GM18858 (cell line): ENCODE measurements at regions not wholly inside any gene's neighbourhood (a gene's known extent, or its start where the extent isn't known, plus 50 kb on each side); places are given as distances from the start of the nearest gene placed in this dataset.
A peak's percentile ranks its signal among the peaks of the same experiment; 100 is the strongest.
"Not testable (repeated sequence)": the region's sequence is repeated elsewhere in the genome, so short reads cannot be mapped to it uniquely, and the experiment has no call there.

Experiments used
- ATAC-seq: cut with Tn5 transposase; IDR thresholded peaks from one replicate; pipeline ENCODE4 v1.9.1; 2021; ENCODE audit not compliant: unreplicated experiment

- ATAC-seq: no peak
Observed at GRCh38 chr9:89670801-89671434, 66.1 kb downstream of the GADD45G start.

DNA sequence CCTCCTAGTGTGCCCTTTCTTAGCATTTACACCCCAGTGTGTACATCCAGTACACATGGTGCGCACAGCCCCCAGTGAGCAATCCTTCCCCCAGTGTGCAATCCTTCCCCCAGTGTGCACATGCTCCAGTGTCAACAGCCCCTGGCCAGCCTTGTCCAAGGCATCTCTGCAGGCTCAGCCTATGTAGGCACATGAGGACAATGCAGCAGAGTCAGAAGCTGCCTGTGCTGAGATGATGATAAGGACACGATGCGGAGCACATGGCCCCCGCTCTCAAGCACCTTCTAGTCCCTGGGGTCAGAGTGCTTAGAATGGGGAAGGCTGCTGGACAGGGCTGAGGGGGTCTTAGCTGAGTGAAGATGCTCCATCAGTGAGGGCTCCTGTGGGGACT is 69.8 kb downstream of the GADD45G start:
- ATAC-seq: no peak

- ATAC-seq: no peak
Observed at GRCh38 chr9:89675058-89675742, 70.4 kb downstream of the GADD45G start.

DNA sequence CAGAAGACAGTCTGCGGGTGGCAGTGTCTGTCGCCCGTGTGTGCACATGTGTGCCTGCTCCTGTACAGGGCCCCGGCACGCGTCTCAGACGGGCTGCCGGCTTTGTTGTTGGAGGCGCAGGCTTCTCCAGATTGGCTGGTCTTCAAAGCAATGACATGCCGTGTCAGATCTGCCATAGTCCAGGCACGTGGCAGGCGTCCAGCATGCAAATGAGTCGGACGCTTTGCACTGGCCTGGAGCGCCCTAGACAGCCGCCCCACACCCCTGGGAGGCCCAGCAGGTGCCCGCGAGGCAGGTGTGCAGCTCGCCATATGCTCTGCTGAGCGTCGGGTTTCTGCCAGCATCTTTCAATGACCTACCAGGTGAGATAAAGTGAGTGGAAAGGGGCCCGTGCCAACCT is 71.5 kb downstream of the GADD45G start:
- ATAC-seq: no peak

DNA sequence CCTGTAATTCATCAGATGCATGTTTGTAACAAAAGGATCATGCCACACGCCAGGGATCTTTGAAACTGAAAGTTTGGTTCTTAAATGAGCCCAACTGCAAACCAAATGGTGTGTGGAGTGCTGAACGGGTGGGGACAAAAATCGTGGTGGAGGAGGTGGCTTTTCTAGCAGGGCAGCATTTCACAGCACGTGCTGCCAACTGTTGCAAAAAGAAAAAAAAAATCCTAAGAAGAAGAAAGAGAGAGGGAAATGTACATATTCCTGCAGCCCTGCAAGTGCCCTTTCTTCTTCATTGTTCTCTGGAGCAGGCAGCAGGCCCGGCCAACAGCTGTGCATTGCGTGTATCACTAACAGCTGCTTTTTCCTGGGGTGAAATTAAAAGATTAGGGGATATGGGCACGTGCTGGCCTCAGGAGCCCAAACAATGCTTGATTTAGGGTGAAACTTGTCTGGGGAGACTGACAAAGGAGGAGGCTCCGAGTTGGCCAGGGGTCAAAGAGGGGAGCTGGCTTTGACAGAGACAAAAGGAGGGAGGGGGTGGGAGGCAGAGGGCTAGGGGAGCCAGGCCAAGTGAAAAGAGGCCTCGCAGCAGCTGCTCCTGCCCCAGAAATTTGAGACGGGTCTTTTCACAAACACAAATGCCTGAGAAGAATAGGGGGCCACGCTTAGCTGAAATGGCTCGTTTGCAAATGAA is 73.0 kb downstream of the GADD45G start:
- ATAC-seq: no peak

- ATAC-seq: no peak
Observed at GRCh38 chr9:89678396-89679015, 73.7 kb downstream of the GADD45G start.

DNA sequence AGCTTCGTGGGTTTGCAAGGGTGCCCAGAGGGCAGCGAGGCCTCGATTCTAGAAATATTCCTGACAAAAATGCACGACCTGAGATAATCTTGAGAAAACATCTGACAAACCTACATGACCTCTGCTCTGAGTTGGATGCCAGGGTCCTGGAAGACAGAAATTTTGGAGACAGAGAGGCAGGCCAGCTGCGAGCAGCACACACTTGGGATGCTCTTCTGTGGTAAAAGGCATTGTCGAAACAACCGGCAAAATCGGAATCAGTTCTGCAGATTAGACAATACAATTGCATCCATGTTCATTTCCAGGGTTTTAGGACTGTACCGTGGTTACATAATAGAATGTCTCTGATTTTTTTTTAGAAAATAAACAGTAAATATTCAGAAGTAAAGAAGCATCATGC is 74.2 kb downstream of the GADD45G start:
- ATAC-seq: no peak

GRCh38 chr9:89679581-89679980 is 74.8 kb downstream of the GADD45G start:
- ATAC-seq: no peak

GRCh38 chr9:89680547-89681467 is 76.0 kb downstream of the GADD45G start:
- ATAC-seq: no peak

DNA sequence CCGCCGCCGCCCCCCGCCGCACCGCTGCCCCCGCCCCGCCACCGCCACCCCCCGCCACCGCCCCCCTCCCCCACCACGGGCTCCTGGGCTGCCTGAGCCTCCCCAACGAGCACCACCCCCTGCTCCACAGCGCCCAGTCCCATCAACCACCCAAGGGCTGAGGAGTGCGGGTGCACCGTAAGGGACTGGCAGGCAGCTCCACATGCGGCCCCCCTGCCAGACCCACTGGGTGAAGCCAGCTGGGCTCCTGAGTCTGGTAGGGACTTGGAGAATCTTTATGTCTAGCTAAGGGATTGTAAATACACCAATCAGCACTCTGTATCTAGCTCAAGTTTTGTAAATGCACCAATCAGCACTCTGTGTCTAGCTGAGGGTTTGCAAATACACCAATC is 76.7 kb downstream of the GADD45G start:
- not testable (repeated sequence) for ATAC-seq

DNA sequence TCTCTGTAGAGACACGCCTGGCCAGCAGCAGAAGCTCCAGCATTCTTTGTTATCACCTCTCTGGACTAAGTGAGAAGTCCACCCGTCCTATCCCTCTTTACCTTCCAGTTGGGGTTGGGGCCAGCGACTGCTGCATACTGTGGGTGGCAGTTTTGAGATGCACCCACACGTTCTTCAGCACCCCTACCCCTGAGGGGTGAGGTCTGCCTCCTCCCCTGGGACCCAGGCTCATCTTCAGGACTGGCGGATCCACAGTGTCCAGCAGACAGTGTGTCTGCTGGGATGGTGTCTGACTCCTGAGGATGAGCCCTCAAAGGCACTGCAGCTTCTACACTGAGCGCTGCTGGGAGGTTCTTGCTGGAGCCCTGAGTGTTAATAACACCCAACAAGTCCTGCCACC is 78.8 kb downstream of the GADD45G start:
- no peak for ATAC-seq

- no peak for ATAC-seq
Observed at GRCh38 chr9:89684218-89684617, 79.4 kb downstream of the GADD45G start.

GRCh38 chr9:89684912-89685636 is 80.3 kb downstream of the GADD45G start:
- ATAC-seq: no peak

GRCh38 chr9:89685698-89686097 is 80.9 kb downstream of the GADD45G start:
- no peak for ATAC-seq

DNA sequence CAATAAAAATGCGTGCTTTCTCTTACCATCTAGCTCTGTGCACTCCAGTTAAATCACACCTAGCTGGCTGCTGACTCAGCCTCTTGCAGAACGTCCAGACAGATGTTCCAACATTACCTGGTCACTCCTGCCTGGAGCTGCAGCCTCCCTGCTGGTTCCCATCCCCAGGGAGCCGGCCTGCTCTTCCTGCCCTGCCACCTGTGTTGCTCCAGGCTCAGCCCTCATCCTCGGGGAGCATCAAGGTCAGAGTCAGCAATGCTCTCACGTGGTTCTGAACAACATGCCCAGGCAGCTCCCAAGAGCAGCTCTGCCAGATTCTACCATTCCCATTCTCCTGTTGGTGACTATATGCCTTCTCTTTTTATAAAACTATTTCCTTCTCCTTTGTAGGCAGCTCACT is 81.3 kb downstream of the GADD45G start:
- ATAC-seq: no peak

DNA sequence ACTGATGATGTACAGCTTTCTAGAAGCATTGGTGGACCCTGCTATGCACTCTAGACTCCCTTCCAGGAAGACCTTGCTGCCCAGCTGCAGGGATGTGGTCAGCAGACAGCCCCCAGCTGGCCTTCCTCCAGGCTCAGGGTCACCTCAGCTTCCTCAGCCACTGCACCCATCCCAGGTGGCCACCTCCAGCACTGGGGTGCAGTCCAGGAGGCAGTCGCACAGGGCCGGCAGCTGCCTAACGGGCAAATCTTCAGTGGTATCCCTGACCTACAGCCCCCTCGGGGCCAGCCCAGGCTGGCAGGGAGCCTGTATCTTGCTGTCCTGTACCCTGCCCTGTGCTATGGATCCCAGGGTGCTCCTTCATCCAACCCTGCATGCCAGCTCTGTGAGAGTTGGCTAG is 81.8 kb downstream of the GADD45G start:
- ATAC-seq: no peak

- ATAC-seq: no peak
Observed at GRCh38 chr9:89687188-89687587, 82.4 kb downstream of the GADD45G start.

DNA sequence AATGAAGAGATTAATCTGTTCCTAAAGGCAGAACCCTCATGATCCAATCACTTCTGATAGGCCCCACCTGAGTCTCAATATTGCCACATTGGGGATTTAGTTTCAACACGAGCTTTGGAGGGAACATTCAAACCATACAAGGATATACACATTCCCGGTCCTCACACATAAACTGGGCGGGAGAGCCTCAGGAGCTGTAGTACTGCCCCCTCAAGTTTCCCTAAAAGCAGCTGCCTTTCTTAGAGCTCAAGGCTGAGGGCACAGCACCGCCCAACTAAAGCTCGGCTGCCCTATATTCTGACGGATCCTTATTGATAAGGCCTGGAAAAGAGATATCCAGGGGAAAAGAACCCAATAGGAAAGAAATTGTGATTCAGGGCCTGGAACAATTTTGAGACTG is 83.0 kb downstream of the GADD45G start:
- no peak for ATAC-seq

GRCh38 chr9:89689321-89689720 is 84.5 kb downstream of the GADD45G start:
- ATAC-seq: not testable (repeated sequence)

DNA sequence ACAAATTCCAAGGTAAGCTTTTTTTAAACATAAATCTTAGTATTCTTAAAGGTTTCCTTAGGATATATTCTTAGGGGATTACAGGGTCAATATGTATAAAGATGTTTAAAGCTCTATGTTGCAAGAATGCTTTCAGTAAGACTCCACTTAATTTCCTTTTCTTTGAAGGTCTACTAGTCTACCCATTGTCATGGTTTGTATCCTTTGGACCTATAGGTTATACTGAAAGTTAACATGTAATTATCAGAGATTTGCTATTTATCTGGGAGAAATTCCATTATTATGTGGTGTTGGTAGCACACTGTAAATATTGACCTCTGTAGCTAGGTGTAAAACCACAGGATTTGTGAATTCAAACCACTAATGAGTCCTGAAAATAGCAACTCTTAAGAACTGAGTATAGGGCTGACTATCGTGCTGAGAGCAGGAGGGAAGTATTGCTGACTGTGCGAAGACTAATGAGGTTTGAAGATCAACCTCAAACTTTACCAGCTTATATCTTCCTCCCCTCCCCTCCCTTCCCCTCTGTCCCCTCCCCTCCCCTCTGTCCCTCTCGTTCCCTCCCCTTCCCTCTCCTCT is 85.6 kb downstream of the GADD45G start:
- peak; percentile 98 for ATAC-seq
